Kidney (tissue), 13 donors: ENCODE measurements at regions not wholly inside any gene's neighbourhood (a gene's known extent, or its start where the extent isn't known, plus 50 kb on each side); places are given as distances from the start of the nearest gene placed in this dataset.
"Not testable (repeated sequence)": the region's sequence is repeated elsewhere in the genome, so short reads cannot be mapped to it uniquely, and the experiment has no call there.

Experiments
- DNase-seq, 5 donors: peaks; one replicate each; pipeline ENCODE4 v3.0.0-alpha.2; 2013 to 2020
- FAIRE-seq: peaks from 2 replicates; lab custom pipeline; 2012; peaks lifted over from hg19 to GRCh38; lab: Jason Lieb, UNC
- H3K27ac ChIP-seq, 2 donors: one replicate each; pipeline ENCODE4 v1.7.0; 2013; ENCODE audit warnings: low read depth in 2 of 2, low read length in 2 of 2, inconsistent platforms in 1 of 2
- H3K27me3 ChIP-seq: one replicate; pipeline ENCODE4 v1.7.1; 2013; ENCODE audit warnings: low read length, inconsistent platforms; ENCODE audit not compliant: control insufficient read depth, insufficient read depth
- H3K36me3 ChIP-seq, 3 donors: one replicate each; pipeline versions ENCODE4 v1.7.0 to v1.7.1; 2013; ENCODE audit warnings: low read length in 3 of 3, control low read depth in 1 of 3, inconsistent platforms in 1 of 3; ENCODE audit not compliant: insufficient read depth in 3 of 3, control insufficient read depth in 2 of 3
- H3K4me1 ChIP-seq, 3 donors: one replicate each; pipeline versions ENCODE4 v1.7.0 to v1.7.1; 2013; ENCODE audit warnings: low read length in 3 of 3, inconsistent platforms in 1 of 3, low read depth in 1 of 3; ENCODE audit not compliant: control insufficient read depth in 2 of 3, insufficient read depth in 2 of 3
- H3K4me3 ChIP-seq, 3 donors: one replicate each; pipeline versions ENCODE4 v1.7.0 to v1.8.1; 2013; ENCODE audit warnings: low read length in 3 of 3, control low read depth in 1 of 3, inconsistent platforms in 1 of 3
- H3K9ac ChIP-seq, 3 donors: one replicate each; pipeline versions ENCODE4 v1.7.0 to v1.7.1; 2013; ENCODE audit warnings: low read length in 3 of 3, control low read depth in 1 of 3, inconsistent platforms in 1 of 3
- H3K9me3 ChIP-seq, 3 donors: one replicate each; pipeline versions ENCODE4 v1.7.0 to v1.7.1; 2013; ENCODE audit warnings: low read length in 3 of 3, control low read depth in 1 of 3, inconsistent platforms in 1 of 3; ENCODE audit not compliant: control insufficient read depth in 2 of 3, insufficient read depth in 1 of 3
- intact Hi-C: fragments of 100-400 bp; cut with DNase I; formaldehyde crosslinking; loops from one replicate; pipeline ENCODE4 v1.11.1; 2022
- TF ChIP-seq, protein P1 (sequence below): IDR thresholded peaks from 3 replicates; pipeline ENCODE4 v1.5.1; 2012; ENCODE audit warnings: mild to moderate bottlenecking, moderate library complexity, borderline replicate concordance; ENCODE audit not compliant: insufficient read depth; ENCODE audit errors: extremely low read depth
- donor health status: control.
- donor health status: control.
- donor health status: control.
- donor health status: control.
- donor health status: control.
- donor health status: DM: yes; HTN: yes; CAD: no.
- donor health status: Normal renal cell carcinoma (clear cell type).

DNA sequence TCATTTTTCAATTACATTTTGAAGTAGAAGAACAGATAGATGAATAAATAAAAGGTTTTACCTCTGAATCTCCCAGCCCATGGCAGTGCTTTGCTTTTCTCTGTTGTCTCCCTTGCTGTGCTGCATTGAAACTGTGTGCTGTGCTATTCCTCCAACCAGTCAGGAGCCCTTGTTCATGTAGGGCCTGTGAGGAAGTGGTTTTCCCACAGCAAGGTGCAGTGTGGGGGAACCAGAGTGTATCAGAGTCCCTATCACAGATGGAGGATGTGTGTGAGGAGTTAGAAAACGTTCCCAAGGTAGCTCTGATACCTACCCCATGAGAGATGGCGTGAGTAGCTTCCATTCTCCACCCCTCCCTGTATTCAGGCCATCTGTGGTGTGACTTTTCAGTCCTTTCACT is 72.8 kb upstream of the RALGAPA2 start:
- H3K27ac ChIP-seq: no peak overlapping the region
- H3K36me3 ChIP-seq: no peaks in the 10 kb centered on the region
- no peak for FAIRE-seq
- intact Hi-C loops: no loop called here
- DNase-seq: no peak
- TF ChIP-seq, protein P1, sequence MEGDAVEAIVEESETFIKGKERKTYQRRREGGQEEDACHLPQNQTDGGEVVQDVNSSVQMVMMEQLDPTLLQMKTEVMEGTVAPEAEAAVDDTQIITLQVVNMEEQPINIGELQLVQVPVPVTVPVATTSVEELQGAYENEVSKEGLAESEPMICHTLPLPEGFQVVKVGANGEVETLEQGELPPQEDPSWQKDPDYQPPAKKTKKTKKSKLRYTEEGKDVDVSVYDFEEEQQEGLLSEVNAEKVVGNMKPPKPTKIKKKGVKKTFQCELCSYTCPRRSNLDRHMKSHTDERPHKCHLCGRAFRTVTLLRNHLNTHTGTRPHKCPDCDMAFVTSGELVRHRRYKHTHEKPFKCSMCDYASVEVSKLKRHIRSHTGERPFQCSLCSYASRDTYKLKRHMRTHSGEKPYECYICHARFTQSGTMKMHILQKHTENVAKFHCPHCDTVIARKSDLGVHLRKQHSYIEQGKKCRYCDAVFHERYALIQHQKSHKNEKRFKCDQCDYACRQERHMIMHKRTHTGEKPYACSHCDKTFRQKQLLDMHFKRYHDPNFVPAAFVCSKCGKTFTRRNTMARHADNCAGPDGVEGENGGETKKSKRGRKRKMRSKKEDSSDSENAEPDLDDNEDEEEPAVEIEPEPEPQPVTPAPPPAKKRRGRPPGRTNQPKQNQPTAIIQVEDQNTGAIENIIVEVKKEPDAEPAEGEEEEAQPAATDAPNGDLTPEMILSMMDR: no peak
- no peaks in the 10 kb centered on the region for H3K27me3 ChIP-seq
- H3K4me3 ChIP-seq: no peak overlapping the region
- no peaks in the 10 kb centered on the region for H3K9me3 ChIP-seq
- no peaks in the 10 kb centered on the region for H3K4me1 ChIP-seq
- H3K9ac ChIP-seq: no peak overlapping the region

DNA sequence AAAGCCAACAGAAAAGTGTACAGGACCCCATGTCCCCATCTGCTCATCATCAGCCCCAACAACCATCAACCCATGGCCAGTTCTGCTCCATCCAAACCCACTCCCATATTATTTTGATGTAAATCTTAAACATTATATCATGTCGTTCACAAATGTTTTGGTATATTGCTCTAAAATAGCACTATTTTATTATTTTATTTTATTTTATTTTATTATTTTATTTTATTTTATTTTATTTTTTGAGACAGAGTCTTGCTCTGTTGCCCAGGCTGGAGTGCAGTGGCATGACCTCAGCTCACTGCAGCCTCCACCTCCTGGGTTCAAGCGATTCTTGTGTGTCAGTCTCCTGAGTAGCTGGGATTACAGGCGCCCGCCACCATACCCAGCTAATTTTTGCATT is 72.0 kb upstream of the RALGAPA2 start:
- intact Hi-C loops, FAIRE-seq: not testable (repeated sequence)

DNA sequence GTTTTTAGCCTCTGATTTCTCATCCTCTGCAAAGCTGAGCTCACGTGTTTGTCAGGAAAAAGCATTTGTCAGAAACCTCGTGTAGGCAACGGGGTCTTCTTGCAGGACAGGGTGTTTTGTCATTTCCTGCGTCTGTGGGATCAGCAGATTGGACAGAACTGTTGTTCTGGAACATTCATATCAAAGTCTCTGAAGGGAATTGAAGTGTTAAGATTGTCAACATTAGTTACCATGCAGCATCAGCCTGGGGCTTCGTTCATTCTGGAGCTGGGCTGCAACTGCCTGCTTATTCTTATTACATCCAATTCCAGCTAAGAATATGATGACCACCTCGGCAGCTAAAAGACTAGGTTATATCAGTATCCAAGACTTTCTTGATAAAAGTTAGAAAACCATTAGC is 71.0 kb upstream of the RALGAPA2 start:
- no peaks in the 10 kb centered on the region for H3K9me3 ChIP-seq
- no peaks in the 10 kb centered on the region for H3K4me1 ChIP-seq
- TF ChIP-seq, protein P1: no peak
- DNase-seq: no peak
- FAIRE-seq: no peak
- intact Hi-C loops: no loop called here
- H3K27me3 ChIP-seq: no peaks in the 10 kb centered on the region
- no peaks in the 10 kb centered on the region for H3K36me3 ChIP-seq
- no peak overlapping the region for H3K4me3 ChIP-seq
- no peak overlapping the region for H3K27ac ChIP-seq
- H3K9ac ChIP-seq: no peak overlapping the region

More for the DNA sequence above, 72.0 kb upstream of the RALGAPA2 start:
- H3K4me3 ChIP-seq, H3K9me3 ChIP-seq, H3K27me3 ChIP-seq, H3K36me3 ChIP-seq, DNase-seq, H3K4me1 ChIP-seq, H3K27ac ChIP-seq, H3K9ac ChIP-seq: not testable (repeated sequence)

DNA sequence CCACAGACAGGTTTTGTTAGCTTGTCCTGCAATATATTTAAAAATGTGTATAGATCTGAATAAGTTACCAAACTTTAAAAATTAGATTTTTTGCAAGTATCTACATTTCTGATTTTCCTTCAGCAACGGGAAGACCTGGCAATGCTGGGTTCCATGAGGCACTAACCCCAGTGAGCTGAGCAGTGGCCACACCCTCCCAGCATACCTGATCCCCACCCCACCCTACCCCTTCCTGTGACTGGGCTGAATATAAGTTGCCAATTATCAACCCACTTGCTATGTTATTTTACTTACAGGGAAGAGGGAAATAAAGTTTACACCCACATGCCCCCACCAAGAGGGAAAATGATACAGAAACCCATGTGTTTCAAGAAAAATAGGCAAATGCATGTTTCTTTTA is 70.3 kb upstream of the RALGAPA2 start:
- intact Hi-C loops: no loop called here
- FAIRE-seq (no peak), DNase-seq (no peak)
- Histone ChIP-seq H3K36me3 (no peaks in the 10 kb centered on the region), H3K27ac (no peak overlapping the region), H3K27me3 (no peaks in the 10 kb centered on the region), H3K4me1 (no peaks in the 10 kb centered on the region), H3K9me3 (no peaks in the 10 kb centered on the region), H3K9ac (no peak overlapping the region), H3K4me3 (no peak overlapping the region)
- TF ChIP-seq, protein P1: no peak
